ENCODE measurements at regions not wholly inside any gene's neighbourhood (a gene's known extent, or its start where the extent isn't known, plus 50 kb on each side); places are given as distances from the start of the nearest gene placed in this dataset.

- DNase-seq (ENCODE audit: low spot score): no peak
Observed at GRCh38 chr4:28926156-28926555, 1794.0 kb upstream of the PCDH7 start.

- DNase-seq (ENCODE audit: low spot score): no peak
Observed at GRCh38 chr4:28942631-28943030, 1777.5 kb upstream of the PCDH7 start.

- no peak for DNase-seq (ENCODE audit: low spot score)
Observed at GRCh38 chr4:28947374-28947773, 1772.8 kb upstream of the PCDH7 start.

GRCh38 chr4:28948501-28948900 lies 1771.7 kb upstream of the PCDH7 start:
- no peak for DNase-seq (ENCODE audit: low spot score)

- DNase-seq (ENCODE audit: low spot score): no peak
Observed at GRCh38 chr4:28966982-28967381, 1753.2 kb upstream of the PCDH7 start.

GRCh38 chr4:28973587-28974350 lies 1746.4 kb upstream of the PCDH7 start:
- no peak for DNase-seq (ENCODE audit: low spot score)

GRCh38 chr4:28976369-28976768 lies 1743.8 kb upstream of the PCDH7 start:
- DNase-seq (ENCODE audit: low spot score): no peak

GRCh38 chr4:29002151-29002550 lies 1718.0 kb upstream of the PCDH7 start:
- DNase-seq (ENCODE audit: low spot score): no peak

GRCh38 chr4:29005838-29006237 lies 1714.3 kb upstream of the PCDH7 start:
- DNase-seq (ENCODE audit: low spot score): no peak

- DNase-seq (ENCODE audit: low spot score): no peak
Observed at GRCh38 chr4:29009908-29010307, 1710.3 kb upstream of the PCDH7 start.

- DNase-seq (ENCODE audit: low spot score): no peak
Observed at GRCh38 chr4:29013341-29013740, 1706.8 kb upstream of the PCDH7 start.

GRCh38 chr4:29014555-29014954 lies 1705.6 kb upstream of the PCDH7 start:
- DNase-seq (ENCODE audit: low spot score): no peak

GRCh38 chr4:29033703-29034102 lies 1686.5 kb upstream of the PCDH7 start:
- DNase-seq (ENCODE audit: low spot score): no peak

- DNase-seq (ENCODE audit: low spot score): no peak
Observed at GRCh38 chr4:29037501-29037900, 1682.7 kb upstream of the PCDH7 start.

GRCh38 chr4:29043411-29043810 lies 1676.8 kb upstream of the PCDH7 start:
- no peak for DNase-seq (ENCODE audit: low spot score)

- DNase-seq (ENCODE audit: low spot score): no peak
Observed at GRCh38 chr4:29046186-29046585, 1674.0 kb upstream of the PCDH7 start.

- no peak for DNase-seq (ENCODE audit: low spot score)
Observed at GRCh38 chr4:29046781-29047180, 1673.4 kb upstream of the PCDH7 start.

GRCh38 chr4:29047341-29048041 lies 1672.7 kb upstream of the PCDH7 start:
- no peak for DNase-seq (ENCODE audit: low spot score)

- no peak for DNase-seq (ENCODE audit: low spot score)
Observed at GRCh38 chr4:29051381-29051965, 1668.7 kb upstream of the PCDH7 start.

- no peak for DNase-seq (ENCODE audit: low spot score)
Observed at GRCh38 chr4:29052266-29052665, 1667.9 kb upstream of the PCDH7 start.

GRCh38 chr4:29058531-29058930 lies 1661.6 kb upstream of the PCDH7 start:
- no peak for DNase-seq (ENCODE audit: low spot score)

GRCh38 chr4:29066861-29067260 lies 1653.3 kb upstream of the PCDH7 start:
- DNase-seq (ENCODE audit: low spot score): no peak

- DNase-seq (ENCODE audit: low spot score): no peak
Observed at GRCh38 chr4:29073571-29073970, 1646.6 kb upstream of the PCDH7 start.

All from HT-29 (cell line).